ENCODE measurements at regions not wholly inside any gene's neighbourhood (a gene's known extent, or its start where the extent isn't known, plus 50 kb on each side); places are given as distances from the start of the nearest gene placed in this dataset.

DNA sequence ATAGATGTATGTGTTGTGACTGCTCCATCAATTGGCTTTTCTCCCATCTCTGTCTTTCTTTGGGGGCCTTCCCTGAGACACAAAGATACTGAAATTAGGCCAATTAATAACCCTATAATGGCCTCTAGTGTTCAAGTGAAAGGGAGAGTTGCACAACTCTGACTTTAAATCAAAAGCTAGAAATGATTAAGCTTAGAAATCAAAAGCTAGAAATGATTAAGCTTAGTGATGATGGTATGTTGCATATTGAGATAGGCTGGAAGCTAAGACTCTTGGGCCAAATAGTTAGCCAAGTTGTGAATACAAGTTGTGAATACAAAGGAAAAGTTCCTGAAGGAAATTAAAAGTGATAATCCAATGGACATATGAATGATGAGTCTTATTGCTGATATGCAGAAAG, 452.9 kb upstream of the AGA start:
- no peak overlapping the region for H3K27ac ChIP-seq
- intact Hi-C loops (cut with DNase I) = no loop called here
- H3K4me3 ChIP-seq (replicated peaks in 1 of 3) = no peak overlapping the region
- TF ChIP-seq, protein P1, sequence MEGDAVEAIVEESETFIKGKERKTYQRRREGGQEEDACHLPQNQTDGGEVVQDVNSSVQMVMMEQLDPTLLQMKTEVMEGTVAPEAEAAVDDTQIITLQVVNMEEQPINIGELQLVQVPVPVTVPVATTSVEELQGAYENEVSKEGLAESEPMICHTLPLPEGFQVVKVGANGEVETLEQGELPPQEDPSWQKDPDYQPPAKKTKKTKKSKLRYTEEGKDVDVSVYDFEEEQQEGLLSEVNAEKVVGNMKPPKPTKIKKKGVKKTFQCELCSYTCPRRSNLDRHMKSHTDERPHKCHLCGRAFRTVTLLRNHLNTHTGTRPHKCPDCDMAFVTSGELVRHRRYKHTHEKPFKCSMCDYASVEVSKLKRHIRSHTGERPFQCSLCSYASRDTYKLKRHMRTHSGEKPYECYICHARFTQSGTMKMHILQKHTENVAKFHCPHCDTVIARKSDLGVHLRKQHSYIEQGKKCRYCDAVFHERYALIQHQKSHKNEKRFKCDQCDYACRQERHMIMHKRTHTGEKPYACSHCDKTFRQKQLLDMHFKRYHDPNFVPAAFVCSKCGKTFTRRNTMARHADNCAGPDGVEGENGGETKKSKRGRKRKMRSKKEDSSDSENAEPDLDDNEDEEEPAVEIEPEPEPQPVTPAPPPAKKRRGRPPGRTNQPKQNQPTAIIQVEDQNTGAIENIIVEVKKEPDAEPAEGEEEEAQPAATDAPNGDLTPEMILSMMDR (IDR thresholded peaks at IDR 0.05) = no peak
- TF ChIP-seq POLR2A (IDR thresholded peaks at IDR 0.05) = no peak
- H3K36me3 ChIP-seq = no peaks in the 10 kb centered on the region
- H3K9me3 ChIP-seq = no peaks in the 10 kb centered on the region
- no peaks in the 10 kb centered on the region for H3K4me1 ChIP-seq
- DNase-seq = no peak
- no peaks in the 10 kb centered on the region for H3K27me3 ChIP-seq

DNA sequence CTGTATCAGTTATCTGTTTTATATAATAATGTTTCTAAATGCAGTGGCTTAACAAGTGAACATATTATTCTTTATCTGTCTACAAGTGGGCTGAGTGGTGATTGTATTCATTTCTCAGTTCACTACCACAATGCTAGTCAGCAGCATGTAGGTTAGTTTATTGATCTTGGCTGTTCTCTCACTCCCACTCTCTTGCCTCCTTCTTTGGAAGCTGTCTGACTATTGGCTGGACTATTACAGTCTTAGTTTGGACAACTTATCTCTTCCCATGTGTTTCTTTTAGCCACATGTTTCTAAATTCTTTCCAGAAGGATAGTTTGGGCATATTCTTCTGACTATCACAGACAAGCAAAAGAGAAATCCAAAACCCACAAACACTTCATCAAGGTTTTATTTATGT, 459.5 kb upstream of the AGA start:
- Histone ChIP-seq H3K27ac (no peak overlapping the region), H3K27me3 (no peaks in the 10 kb centered on the region), H3K36me3 (no peaks in the 10 kb centered on the region), H3K9me3 (no peaks in the 10 kb centered on the region), H3K4me3 (replicated peaks in 1 of 3) (no peak overlapping the region), H3K4me1 (no peaks in the 10 kb centered on the region)
- intact Hi-C loops (cut with DNase I) = no loop called here
- DNase-seq = no peak
- TF ChIP-seq POLR2A (IDR thresholded peaks at IDR 0.05) = no peak
- TF ChIP-seq, protein P1 (IDR thresholded peaks at IDR 0.05) = no peak

DNA sequence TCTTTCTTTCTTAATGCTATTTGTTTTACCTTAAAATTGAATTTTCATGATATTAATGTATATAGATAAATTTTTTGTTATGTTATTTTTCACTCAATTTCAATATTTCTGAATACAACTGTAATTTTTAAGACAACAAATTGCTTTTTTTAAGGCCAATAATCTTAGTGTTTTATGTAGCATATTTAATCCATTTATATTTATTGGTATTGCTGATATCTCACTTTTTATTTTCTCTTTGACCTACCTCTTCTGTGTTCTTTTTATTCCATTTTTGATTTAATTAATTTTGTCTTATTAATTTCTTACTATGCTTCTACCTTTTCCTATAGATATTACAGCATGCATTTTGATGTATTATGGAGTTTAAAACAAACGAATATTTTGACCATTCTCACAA, 460.1 kb upstream of the AGA start:
- intact Hi-C loops (cut with DNase I) = no loop called here
- no peaks in the 10 kb centered on the region for H3K27me3 ChIP-seq
- no peak overlapping the region for H3K27ac ChIP-seq
- DNase-seq = no peak
- 82 to 94% methylated on average over 1 of the region's 1 CpG for WGBS, 2 donors
- no peaks in the 10 kb centered on the region for H3K36me3 ChIP-seq
- no peak for TF ChIP-seq POLR2A (IDR thresholded peaks at IDR 0.05)
- TF ChIP-seq, protein P1 (IDR thresholded peaks at IDR 0.05) = no peak
- no peak overlapping the region for H3K4me3 ChIP-seq (replicated peaks in 1 of 3)
- no peaks in the 10 kb centered on the region for H3K9me3 ChIP-seq
- no peaks in the 10 kb centered on the region for H3K4me1 ChIP-seq

DNA sequence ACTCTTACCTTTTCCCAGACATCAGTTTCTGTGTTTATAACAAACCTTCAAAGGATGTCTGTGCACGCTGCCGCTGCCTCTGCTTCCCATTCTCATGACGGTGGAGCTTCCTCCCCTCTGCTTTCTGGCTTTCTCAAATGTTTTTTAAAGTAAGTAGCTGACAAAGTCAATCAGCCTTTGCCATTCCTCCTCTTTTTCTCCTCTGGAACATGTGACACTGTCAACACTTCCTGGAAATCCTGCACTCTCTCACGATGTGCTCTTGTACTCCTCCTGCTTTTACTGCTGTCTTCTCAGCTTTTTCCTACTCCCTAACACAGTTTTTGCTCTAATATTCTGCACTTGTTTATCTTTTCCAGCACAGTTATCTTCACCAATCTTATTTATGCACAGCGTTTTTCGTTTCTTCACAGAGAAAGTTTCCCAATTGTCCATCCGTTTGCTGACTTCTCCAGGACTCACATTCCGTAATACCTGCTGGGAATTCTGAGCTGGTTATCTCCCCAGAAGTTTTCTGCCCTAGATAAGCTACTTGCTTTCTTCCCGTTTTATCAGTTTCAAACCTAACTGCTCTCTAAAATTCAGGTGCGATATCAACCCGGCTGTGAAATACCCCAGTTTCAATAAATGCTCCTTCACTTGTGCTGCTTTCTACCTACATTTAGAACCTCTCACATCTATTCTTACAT, 465.6 kb upstream of the AGA start:
- TF ChIP-seq, protein P1 (IDR thresholded peaks at IDR 0.05) = no peak
- no peak for TF ChIP-seq POLR2A (IDR thresholded peaks at IDR 0.05)
- Histone ChIP-seq H3K9me3 (no peaks in the 10 kb centered on the region), H3K36me3 (no peaks in the 10 kb centered on the region), H3K27me3 (no peaks in the 10 kb centered on the region), H3K4me3 (replicated peaks in 1 of 3) (no peak overlapping the region), H3K4me1 (no peaks in the 10 kb centered on the region), H3K27ac (no peak overlapping the region)
- no peak for DNase-seq
- intact Hi-C loops (cut with DNase I) = no loop called here
- 25 to 27% methylated on average over 11 of the region's 11 CpGs for WGBS, 2 donors

DNA sequence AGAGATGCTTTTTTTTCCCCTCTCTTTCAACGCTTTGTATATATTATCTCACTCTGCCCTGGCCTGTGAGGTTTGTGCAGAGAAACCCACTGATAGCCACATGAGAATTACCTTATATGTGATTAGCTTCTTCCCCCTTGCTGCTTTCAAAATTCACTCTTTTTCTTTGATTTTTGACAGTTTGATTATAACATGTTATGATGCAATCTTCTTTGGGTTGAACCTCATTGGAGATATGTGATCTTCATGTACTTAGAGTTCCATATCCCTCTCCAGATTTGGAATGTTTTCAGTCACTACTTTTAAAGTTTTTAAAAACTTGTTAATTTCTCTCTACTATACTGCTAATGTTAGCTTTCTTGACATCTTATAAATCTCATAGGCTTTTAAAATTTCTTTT, 479.5 kb upstream of the AGA start:
- H3K27me3 ChIP-seq = no peaks in the 10 kb centered on the region
- intact Hi-C loops (cut with DNase I) = no loop called here
- no peak overlapping the region for H3K4me3 ChIP-seq (replicated peaks in 1 of 3)
- H3K9me3 ChIP-seq = no peaks in the 10 kb centered on the region
- no peak for TF ChIP-seq POLR2A (IDR thresholded peaks at IDR 0.05)
- TF ChIP-seq, protein P1 (IDR thresholded peaks at IDR 0.05) = no peak
- H3K36me3 ChIP-seq = no peaks in the 10 kb centered on the region
- no peaks in the 10 kb centered on the region for H3K4me1 ChIP-seq
- H3K27ac ChIP-seq = no peak overlapping the region
- no peak for DNase-seq
- WGBS, 2 donors = 77 to 81% methylated on average over 1 of the region's 1 CpG
